Hematopoietic multipotent progenitor cell treated with erythropoietin and hydrocortisone succinate and interleukin-3 and kit ligand, for 17 days (in vitro differentiated cells): ENCODE measurements at regions not wholly inside any gene's neighbourhood (a gene's known extent, or its start where the extent isn't known, plus 50 kb on each side); places are given as distances from the start of the nearest gene placed in this dataset.

ENCODE experiments used
- DNase-seq: peaks from one replicate; pipeline ENCODE4 v3.0.0-alpha.2; 2015; ENCODE audit warnings: low spot score

DNA sequence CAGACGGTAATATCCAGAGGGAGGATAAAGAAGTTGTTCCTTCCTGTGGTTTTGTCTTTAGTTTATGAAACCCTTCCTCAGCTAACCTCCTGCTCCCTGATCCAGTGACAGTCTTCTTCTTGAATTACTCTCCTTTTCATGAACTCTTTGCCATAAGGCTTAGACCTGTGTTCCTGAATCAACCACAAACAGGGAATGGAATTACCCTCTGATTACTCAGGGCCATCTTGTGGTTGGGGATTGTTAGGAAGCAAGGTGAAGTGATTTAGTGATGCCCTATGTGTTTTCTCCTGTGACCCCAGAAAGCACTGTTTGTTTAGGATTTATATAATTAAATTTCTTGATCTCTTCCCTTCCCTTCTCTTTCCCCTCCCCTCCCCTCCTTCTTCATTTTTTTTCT is 409.1 kb downstream of the TAF11L14 start:
- no peak for DNase-seq

DNA sequence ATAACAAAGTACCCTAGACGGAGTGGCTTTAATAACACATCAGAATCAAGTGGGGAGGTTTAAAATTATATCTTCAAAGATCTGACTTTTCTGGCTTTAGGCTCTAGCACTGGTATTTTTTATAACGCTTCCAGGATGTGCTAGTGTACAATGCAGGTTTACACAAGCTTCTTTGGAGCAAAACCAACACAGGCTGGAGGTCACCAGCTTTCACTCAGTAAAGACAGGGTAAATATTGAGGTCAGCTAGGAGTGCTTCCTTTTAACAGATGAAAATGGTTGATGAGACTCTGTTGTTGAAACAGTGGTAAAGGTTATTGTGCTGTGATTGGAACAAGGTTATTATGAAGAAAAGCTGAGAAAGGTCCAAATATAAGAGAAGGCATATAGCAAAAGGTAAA is 414.2 kb downstream of the TAF11L14 start:
- no peak for DNase-seq

DNA sequence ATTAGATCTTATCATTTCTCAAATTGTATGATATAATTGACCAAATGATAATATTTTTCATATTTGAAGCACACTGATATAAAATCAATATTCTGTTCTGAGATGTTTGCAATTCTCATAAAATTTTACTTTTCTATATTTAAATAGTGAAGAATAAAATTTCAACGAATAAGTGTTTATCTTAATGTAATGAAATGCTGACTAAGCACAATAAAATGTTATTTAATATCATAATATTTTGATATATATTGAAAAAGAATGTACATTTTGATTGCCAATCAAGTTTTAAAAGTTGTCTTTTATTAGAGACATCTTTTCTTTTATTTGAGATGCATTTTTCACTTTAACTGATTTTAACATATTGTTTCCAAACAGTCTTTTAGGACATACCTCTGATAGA is 416.1 kb downstream of the TAF11L14 start:
- DNase-seq, result no peak

DNA sequence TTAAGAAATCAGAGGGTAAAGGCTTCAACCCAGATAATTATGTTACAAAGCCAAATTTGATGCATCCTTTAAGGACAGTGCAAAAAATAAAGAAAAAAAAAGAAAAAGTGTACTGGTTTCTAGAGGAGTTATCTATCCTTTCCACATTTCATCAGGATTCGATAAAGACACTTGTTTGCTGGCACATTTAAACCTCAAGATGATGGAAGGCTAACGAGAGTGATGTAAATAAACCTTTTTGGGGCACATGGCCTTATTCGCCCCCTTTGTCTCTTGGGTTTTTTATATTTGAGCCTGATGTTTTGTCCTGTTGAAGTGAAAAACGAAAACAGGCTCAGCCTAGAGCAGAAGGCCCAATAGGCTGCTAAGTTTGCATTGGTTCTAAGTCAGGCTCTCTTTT is 416.5 kb downstream of the TAF11L14 start:
- DNase-seq, result no peak

DNA sequence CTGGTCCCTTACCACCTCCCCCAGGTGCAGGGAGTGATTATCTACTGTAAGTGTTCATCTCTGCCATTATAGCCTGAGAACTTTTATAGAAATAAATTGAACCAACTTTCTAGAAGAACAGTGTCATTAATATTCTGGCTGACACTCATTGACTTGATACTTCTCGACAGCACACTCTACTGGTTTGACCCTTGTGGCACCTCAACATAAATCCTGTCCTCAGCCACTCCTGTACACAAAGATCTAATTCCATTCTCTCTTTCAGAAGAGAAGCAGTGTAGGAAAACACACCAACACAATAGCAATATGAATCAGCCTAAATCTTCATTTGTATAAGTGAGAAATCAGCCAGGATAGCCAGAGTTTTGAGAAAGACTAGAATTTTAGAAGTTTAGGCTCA is 417.7 kb downstream of the TAF11L14 start:
- no peak for DNase-seq

DNA sequence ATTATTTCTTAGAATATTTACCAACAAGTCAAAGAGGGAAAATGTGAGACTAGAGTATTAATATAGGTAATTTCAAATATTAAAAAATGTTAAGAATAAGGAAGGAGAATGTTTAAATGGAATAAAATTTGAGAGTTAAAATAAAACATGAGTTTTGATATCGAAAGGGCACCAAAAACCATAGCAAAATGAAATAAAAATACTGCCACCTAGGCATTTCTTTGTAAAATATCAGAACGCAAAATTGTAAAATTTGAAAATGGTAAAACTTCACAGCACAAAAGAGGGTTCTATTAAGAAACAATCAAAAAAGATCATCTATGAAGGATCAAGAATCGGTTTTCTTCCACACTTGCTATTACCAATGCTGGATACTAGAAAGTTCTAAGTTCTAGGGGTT is 418.3 kb downstream of the TAF11L14 start:
- DNase-seq, result no peak

DNA sequence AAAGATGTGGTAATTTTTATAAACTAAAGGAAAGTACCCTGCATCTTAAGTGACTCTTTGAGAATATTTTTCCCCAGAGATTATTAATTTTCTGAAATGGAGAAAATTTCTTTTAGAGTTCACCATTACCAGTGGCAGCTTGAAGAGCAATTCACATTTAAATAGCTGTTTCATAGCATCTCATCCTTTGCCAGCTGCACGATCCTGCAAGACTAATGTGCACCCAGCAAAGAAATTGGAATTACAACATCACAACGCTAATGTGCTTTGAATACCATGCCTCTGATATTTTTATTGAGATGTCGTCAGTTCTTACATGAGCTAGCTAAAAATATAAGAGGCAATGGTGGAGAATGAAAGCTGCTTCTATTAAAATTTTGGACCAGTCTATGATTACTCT is 423.5 kb downstream of the TAF11L14 start:
- DNase-seq, result no peak

DNA sequence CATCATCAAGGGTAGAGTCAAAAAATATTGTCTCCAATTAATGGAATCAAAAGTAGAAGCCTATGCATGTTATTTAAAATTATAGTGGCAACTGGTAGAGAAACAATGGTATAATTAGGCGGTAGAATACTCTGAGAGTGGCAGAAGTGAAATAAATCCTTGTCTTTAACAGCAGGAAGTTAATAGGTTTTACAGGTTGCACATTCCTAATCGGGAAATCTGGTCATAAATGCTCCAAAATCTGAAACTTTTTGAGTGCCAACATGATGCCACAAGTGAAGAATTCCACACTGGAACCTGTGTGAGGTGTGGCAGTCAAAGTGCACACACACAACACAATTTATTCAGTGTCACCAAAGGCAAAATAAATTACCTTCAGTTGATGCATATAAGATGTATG is 433.4 kb downstream of the TAF11L14 start:
- DNase-seq, result no peak

DNA sequence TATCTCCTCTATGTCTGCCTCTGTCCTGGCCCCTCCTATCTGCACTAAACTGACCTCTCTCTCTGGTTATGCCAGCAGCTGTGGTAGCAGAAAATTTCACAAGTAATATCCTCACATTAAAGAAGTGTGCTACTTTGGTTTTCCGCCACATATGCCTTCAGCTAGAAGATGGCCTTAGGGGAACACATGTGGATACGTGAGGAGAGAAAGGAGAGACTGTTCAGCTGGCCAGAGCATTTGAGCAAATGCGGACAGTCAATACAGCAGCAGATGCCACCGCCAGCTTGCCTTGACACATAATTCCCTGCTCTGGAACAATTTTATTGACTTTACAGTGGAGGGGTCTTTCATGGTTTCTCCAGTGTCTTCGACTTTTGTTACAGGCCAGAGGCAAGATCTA is 434.6 kb downstream of the TAF11L14 start:
- no peak for DNase-seq

DNA sequence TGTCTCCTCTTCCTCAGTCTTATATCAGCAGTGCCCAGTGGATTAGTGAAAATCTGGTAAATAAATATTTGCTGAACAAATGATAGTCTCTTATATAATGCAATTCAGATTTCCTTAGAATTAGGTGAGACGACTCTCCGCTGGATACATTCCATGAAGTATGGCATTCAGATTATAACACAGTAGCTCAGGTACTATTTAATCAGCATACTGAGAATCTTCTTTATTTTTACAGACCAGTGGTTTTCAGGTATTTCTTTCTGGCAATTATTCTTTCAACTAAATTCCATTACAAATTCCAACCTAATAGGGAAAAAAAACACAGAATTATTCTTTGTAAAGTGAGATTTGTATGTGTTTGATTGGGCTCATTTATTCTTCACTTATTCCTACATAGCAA is 435.5 kb downstream of the TAF11L14 start:
- DNase-seq, result no peak

DNA sequence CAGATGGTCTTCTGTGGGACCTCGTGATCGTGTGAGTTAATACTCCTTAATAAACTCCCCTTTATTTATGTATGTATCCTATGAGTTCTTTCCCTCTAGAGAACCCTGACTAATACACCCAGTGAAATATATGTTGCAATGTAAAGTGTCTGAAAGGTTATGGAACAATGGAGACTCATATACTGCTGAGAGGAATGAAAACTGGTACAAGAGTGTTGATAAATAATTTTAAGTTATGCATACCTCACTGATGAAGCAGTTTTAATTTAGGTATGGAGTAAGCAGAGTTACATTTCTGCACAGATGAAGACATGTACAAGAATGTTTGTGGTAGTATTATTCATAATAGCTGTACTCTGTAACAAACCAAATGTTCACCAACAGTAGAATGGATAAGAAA is 438.3 kb downstream of the TAF11L14 start:
- no peak for DNase-seq

DNA sequence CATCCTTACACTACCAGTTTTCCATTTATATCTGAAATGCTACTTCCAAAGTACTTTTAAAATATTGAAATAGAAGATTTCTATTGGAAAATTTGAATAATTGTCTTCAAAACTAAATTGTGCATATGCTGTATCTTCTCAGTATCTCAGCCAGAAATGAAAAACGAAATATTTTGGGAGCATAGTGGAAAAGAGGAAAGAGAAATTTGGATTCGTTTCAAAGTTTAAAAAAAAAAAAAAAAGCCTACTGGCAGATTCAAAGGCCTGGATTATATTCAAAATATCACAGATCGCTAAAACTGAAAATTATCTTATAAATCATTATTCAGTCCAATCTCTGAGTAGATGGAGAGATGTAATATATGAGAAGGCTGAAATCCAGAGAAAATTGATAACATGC is 440.7 kb downstream of the TAF11L14 start:
- no peak for DNase-seq

DNA sequence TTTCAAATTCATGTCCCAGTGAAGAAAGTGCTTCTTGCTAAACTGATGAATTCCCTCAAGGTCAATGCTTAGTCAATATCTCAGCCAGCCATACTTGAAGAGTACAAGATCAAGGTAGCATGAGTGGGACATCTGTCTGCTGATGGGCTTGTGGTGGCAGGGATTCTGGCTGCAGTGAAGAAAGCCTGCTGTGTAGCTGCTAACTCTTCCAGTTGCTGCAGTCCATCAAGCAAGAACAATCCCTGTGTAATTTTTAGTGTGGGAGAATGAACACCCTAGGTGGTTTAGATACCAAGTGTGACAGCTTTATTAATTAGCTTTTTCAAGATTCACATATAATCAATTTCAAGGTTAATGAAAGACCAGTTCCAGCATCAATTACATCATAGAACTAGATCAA is 443.9 kb downstream of the TAF11L14 start:
- no peak for DNase-seq

DNA sequence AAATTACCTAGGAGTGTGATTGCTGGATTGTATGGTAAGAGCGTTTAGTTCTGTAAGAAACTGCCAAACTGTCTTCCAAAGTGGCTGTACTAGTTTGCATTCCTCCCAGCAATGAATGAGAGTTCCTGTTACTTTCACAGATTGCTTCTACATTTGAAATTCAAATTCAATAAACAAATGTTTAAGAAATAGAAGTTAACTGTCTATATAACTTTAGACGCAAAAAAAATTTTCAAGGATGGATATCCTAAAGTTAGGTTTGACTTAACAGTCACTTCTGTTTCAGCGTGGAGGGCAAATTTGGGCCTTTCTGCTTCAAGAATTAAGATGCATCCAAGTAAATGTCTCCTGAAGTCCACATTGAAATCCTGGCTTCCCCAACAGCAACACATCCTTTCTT is 445.6 kb downstream of the TAF11L14 start:
- no peak for DNase-seq

DNA sequence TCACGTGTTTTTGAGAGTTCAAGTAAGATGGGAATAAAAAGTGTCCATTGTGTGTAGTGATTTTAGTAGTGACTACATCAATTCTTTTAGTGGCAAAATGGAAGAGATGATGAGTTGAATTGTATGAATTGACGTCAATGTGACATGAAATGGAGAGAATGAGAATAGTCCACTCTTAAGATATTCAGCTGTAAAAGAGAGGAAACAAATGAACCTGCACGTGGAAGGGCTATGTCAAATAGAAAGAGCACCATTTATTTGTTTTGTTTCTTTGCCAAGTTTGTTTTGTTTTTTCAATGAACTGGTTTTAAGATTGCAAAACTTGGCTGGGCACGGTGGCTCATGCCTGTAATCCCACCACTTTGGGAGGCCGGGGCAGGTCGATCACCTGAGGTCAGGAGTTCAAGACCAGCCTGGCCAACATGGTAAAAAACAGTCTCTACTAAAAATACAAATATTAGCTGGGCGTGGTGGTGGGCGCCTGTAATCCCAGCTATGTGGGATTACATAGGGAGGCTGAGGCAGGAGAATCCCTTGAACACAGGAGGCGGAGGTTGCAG is 453.8 kb downstream of the TAF11L14 start:
- DNase-seq, result no peak

DNA sequence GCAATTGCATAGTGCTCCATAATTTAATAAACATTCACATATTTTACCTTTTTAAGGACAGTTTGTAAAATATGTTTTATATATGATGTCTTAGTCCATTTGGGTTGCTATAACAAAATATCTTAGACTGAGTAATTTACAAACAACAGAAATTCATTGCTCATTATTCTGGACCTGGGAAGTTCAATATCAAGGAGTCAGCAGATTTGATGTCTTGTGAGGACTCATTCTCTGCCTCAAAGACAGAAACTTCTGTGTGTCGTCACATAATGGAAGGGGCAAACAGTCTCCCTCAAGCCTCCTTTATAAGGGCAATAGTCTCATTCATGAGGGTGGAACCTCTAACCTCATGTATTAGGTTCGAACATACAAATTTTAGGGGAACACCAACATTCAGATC is 455.9 kb downstream of the TAF11L14 start:
- no peak for DNase-seq

DNA sequence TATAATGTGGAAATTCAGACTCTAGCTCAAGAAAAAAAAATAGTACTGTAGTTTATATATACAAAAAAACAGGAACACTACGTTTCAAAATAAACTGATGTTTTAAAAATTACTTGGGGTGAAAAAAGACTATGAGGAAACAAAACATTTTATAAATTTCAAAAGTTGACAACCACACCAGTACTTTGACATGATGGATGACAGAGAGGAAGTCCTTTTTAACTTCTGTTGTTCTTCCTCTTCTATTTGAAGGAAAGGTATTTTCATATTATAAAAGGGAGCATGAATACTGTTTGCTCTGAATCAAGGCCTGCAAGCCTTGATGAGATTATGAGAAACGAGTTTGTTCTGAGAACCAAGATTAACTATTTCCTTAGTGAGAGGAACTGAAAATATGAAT is 456.9 kb downstream of the TAF11L14 start:
- DNase-seq, result no peak

DNA sequence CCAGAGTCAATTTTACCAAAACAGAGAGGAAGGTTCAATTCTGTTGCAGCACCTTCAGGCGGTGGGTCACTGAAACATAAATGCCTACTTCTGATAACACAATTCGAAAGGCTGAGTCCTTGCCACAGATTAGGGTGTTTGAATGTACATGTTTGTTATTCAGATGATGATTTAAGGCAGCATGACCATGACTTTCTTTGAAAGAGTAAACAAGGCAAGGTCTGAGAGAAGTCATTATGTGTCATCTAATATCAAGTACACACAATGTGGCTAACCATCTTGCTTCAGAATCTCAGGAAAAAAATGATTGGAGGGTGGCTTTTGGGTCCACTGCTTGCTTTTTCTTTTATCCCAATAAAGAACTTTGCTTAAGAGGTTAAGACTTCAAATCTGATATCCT is 457.5 kb downstream of the TAF11L14 start:
- no peak for DNase-seq

DNA sequence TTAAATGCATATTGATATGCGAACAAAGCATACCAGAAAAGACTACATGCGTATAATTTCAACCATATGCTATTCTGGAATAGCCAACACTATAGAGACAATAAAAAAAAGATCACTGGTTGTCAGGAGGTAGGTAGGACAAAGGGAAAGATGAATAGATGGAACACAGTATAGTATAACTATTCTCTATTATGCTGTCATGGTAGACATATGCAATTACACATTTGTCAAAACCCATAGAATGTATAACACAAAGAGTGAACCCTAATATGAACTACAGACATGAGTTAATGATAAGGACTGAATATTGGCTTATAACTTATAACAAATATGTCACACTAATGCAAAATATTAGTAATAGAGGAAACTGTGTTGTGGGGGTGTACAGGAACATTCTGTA is 460.8 kb downstream of the TAF11L14 start:
- DNase-seq, result no peak

DNA sequence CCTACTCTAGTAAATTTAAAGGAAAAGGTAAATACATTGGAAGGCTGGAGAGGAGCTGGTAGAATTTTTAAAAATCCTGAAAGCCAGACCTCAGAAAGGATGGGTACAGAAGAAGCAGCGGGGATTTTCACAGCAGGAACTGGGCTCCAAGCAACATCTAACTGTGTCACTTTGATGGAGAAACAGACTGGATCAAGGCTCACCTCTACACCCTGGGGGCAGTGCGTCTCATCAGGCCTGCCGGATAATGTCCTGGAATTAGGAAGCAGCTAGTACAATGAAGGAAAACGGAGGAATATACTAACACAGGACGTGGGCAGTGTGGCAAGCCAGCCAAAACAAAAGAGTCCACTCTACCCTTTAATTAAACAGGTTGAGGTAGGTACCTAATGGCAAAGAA is 463.6 kb downstream of the TAF11L14 start:
- DNase-seq, result no peak

DNA sequence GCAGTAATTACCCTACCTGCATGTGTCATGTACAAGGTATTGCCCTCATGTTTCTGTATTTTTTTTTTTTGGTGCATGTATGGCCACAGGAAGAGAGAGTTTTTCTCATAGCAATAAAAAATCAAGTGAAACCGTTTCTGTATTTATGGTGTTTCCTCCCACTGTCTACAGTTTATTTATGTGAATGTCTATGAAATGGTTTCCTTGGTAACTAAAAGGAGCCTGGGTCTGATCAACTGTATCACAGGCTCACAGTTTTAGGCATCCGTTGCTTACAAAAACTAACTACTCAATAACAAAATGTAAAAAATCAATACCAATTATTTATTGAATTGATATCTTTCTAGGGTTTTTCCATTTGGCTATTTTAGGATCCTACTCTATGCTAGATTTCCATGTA is 464.4 kb downstream of the TAF11L14 start:
- no peak for DNase-seq

DNA sequence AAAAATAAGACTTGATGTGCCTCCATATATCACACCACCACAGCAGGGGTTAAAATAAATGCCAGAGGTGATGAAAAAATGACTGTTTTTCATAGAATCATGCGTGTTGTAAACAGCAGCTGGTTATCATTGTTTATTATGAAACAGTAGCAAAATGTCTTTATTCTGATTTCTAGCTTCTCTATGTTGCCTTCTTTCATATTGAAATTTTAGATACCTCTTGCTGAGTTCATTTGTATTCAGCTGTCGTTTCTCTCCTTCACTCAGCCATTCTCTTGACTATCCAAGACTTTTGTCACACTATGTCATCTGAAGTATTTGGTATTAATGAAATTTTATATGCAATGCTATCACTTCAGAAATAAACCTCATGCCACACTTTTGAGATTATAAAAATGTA is 465.0 kb downstream of the TAF11L14 start:
- DNase-seq, result no peak

DNA sequence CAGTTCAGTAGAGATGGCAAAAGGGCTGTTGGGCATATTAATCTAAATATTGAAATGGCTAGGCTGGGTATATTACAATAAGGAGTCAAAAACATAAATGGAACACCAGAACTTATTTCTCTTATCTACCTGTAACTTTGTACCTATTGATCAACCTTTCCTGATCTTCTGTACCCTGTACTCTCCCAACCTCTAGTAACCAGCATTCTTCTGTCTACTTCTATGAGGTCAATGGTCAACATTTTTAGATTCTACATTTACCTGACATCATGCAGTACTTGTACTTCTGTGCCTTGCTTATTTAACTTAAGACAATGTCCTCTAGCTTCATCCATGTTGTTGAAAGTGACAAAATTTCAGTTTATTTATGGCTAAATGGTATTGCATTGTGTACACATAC is 467.3 kb downstream of the TAF11L14 start:
- no peak for DNase-seq

DNA sequence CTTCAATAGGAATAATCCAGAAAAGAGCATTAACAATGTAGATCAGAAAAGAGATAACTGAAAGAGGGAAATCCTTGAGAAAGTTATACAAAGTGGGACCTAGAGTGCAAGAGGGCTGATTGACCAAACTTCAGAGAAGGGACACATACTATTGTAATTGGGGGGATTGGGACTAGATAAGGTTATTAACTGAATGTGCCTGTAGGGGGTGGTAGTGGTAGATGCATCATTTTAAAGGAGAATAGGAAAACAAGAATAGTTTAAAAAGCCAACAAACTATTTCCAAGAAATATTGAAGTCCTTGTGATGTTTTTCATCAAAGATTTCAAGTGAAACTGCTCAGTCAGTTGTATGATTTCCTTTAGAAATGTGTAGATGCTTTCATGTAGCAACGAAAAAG is 468.5 kb downstream of the TAF11L14 start:
- no peak for DNase-seq

DNA sequence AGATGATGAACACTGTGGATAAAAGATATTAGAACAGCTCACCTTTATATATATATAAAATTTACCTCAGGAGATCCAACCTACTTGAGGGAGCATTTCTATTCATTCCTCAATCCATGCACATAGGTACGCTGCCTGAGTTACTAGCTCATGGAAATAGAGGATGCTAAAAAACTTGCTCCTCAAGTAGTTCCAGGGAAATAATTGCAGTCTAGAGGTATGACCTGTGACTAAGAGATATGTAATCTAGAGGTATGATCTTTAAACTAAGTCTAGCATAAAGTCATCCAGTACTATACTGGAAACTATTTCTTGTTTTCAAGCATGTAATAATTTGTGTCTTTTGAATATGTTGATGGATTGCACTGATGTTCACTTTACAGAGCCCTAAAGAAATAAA is 471.2 kb downstream of the TAF11L14 start:
- no peak for DNase-seq
